Kidney (tissue), 13 donors: ENCODE measurements at regions not wholly inside any gene's neighbourhood (a gene's known extent, or its start where the extent isn't known, plus 50 kb on each side); places are given as distances from the start of the nearest gene placed in this dataset.

Experiments
- DNase-seq, 5 donors: peaks; one replicate each; pipeline ENCODE4 v3.0.0-alpha.2; 2013 to 2020
- FAIRE-seq: peaks from 2 replicates; lab custom pipeline; 2012; peaks lifted over from hg19 to GRCh38; lab: Jason Lieb, UNC
- H3K27ac ChIP-seq, 2 donors: one replicate each; pipeline ENCODE4 v1.7.0; 2013; ENCODE audit warnings: low read depth in 2 of 2, low read length in 2 of 2, inconsistent platforms in 1 of 2
- H3K27me3 ChIP-seq: one replicate; pipeline ENCODE4 v1.7.1; 2013; ENCODE audit warnings: low read length, inconsistent platforms; ENCODE audit not compliant: control insufficient read depth, insufficient read depth
- H3K36me3 ChIP-seq, 3 donors: one replicate each; pipeline versions ENCODE4 v1.7.0 to v1.7.1; 2013; ENCODE audit warnings: low read length in 3 of 3, control low read depth in 1 of 3, inconsistent platforms in 1 of 3; ENCODE audit not compliant: insufficient read depth in 3 of 3, control insufficient read depth in 2 of 3
- H3K4me1 ChIP-seq, 3 donors: one replicate each; pipeline versions ENCODE4 v1.7.0 to v1.7.1; 2013; ENCODE audit warnings: low read length in 3 of 3, inconsistent platforms in 1 of 3, low read depth in 1 of 3; ENCODE audit not compliant: control insufficient read depth in 2 of 3, insufficient read depth in 2 of 3
- H3K4me3 ChIP-seq, 3 donors: one replicate each; pipeline versions ENCODE4 v1.7.0 to v1.8.1; 2013; ENCODE audit warnings: low read length in 3 of 3, control low read depth in 1 of 3, inconsistent platforms in 1 of 3
- H3K9ac ChIP-seq, 3 donors: one replicate each; pipeline versions ENCODE4 v1.7.0 to v1.7.1; 2013; ENCODE audit warnings: low read length in 3 of 3, control low read depth in 1 of 3, inconsistent platforms in 1 of 3
- H3K9me3 ChIP-seq, 3 donors: one replicate each; pipeline versions ENCODE4 v1.7.0 to v1.7.1; 2013; ENCODE audit warnings: low read length in 3 of 3, control low read depth in 1 of 3, inconsistent platforms in 1 of 3; ENCODE audit not compliant: control insufficient read depth in 2 of 3, insufficient read depth in 1 of 3
- intact Hi-C: fragments of 100-400 bp; cut with DNase I; formaldehyde crosslinking; loops from one replicate; pipeline ENCODE4 v1.11.1; 2022
- TF ChIP-seq, protein P1 (sequence below): IDR thresholded peaks from 3 replicates; pipeline ENCODE4 v1.5.1; 2012; ENCODE audit warnings: mild to moderate bottlenecking, moderate library complexity, borderline replicate concordance; ENCODE audit not compliant: insufficient read depth; ENCODE audit errors: extremely low read depth
- donor health status: control.
- donor health status: control.
- donor health status: control.
- donor health status: control.
- donor health status: control.
- donor health status: DM: yes; HTN: yes; CAD: no.
- donor health status: Normal renal cell carcinoma (clear cell type).

DNA sequence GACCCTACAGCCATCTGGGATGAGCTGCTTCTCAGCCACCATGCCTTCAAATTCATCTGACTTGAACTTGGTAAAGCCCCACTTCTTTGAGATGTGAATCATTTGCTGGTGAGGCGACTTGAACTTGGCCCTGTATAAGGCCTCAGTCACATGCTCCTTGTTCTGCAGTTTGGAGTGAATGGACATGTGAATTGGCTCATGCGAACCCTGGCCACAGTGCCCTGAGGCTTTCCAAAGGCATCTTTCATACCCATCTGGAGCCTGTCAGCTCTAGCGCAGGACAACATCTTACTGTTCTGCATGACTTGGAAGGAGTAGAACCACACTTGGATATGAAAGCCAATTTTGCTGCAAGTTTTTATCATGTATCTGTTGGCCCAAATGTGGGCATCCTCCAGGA lies 244.0 kb upstream of the FAM83B start:
- H3K4me1 ChIP-seq: no peaks in the 10 kb centered on the region
- DNase-seq (no peak), FAIRE-seq (no peak)
- no peaks in the 10 kb centered on the region for H3K36me3 ChIP-seq
- H3K9me3 ChIP-seq: no peaks in the 10 kb centered on the region
- H3K27ac ChIP-seq: no peak overlapping the region
- H3K9ac ChIP-seq: no peak overlapping the region
- TF ChIP-seq, protein P1, sequence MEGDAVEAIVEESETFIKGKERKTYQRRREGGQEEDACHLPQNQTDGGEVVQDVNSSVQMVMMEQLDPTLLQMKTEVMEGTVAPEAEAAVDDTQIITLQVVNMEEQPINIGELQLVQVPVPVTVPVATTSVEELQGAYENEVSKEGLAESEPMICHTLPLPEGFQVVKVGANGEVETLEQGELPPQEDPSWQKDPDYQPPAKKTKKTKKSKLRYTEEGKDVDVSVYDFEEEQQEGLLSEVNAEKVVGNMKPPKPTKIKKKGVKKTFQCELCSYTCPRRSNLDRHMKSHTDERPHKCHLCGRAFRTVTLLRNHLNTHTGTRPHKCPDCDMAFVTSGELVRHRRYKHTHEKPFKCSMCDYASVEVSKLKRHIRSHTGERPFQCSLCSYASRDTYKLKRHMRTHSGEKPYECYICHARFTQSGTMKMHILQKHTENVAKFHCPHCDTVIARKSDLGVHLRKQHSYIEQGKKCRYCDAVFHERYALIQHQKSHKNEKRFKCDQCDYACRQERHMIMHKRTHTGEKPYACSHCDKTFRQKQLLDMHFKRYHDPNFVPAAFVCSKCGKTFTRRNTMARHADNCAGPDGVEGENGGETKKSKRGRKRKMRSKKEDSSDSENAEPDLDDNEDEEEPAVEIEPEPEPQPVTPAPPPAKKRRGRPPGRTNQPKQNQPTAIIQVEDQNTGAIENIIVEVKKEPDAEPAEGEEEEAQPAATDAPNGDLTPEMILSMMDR: no peak
- no peak overlapping the region for H3K4me3 ChIP-seq
- intact Hi-C loops: no loop called here
- no peaks in the 10 kb centered on the region for H3K27me3 ChIP-seq

DNA sequence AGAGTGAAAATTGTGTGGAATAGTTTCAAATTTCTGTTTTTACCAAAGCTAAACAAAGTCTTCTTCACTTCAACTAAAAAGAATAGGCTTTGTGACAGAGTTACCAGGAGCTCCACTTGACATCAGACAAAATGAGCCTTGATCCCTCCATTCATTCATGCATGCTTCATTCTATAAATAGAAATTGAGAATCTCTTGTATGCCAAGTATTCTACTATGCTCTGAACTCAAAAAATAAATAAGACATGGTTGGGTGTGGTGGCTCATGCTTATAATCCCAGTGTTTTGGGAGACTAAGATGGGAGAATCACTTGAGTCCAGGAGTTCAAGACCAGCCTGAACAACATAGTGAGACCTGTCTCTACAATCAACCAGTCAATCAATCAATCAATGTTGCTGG lies 236.6 kb upstream of the FAM83B start:
- TF ChIP-seq, protein P1: no peak
- H3K27me3 ChIP-seq: no peaks in the 10 kb centered on the region
- H3K9ac ChIP-seq: no peak overlapping the region
- H3K4me3 ChIP-seq: no peak overlapping the region
- H3K36me3 ChIP-seq: no peaks in the 10 kb centered on the region
- intact Hi-C loops: no loop called here
- no peak for FAIRE-seq
- no peak for DNase-seq
- no peaks in the 10 kb centered on the region for H3K9me3 ChIP-seq
- no peak overlapping the region for H3K27ac ChIP-seq
- H3K4me1 ChIP-seq: no peaks in the 10 kb centered on the region

DNA sequence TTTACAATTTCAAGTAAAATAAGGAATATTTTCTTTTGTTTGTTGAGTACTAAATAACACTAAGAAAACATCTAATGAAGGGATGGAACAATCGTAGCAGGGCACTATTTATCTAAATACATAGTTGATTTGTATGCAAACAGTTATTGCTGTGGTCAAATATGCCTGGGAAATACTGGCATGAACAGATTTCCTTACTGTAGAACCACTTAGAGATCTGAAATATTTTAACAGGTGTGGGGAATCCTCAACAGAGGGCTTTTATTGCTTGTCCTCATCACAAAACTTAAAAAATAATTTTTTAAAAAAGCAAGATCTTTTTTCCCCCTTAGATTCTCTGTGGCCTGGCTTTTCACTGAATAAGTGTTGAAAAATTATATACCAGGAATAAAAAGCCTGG lies 233.0 kb upstream of the FAM83B start:
- TF ChIP-seq, protein P1: no peak
- intact Hi-C loops: no loop called here
- Histone ChIP-seq H3K4me1 (peaks cover 0 to 2% (median 0%) of the 10 kb centered on the region in 3 donors), H3K9me3 (no peaks in the 10 kb centered on the region), H3K27me3 (no peaks in the 10 kb centered on the region), H3K9ac (no peak overlapping the region), H3K4me3 (no peak overlapping the region), H3K27ac (no peak overlapping the region), H3K36me3 (no peaks in the 10 kb centered on the region)
- DNase-seq (no peak), FAIRE-seq (no peak)
